RCC 7860 (cell line): ENCODE measurements at regions not wholly inside any gene's neighbourhood (a gene's known extent, or its start where the extent isn't known, plus 50 kb on each side); places are given as distances from the start of the nearest gene placed in this dataset.
"Not testable (repeated sequence)": the region's sequence is repeated elsewhere in the genome, so short reads cannot be mapped to it uniquely, and the experiment has no call there.

ENCODE experiments used
- DNase-seq: peaks from one replicate; pipeline ENCODE4 v3.0.0-alpha.2; 2015; ENCODE audit warnings: low spot score
- FAIRE-seq: peaks from 2 replicates; lab custom pipeline; 2012; peaks lifted over from hg19 to GRCh38; lab: Jason Lieb, UNC

- no peak for FAIRE-seq
- no peak for DNase-seq
These were observed 774.4 kb downstream of the SI start for GRCh38 chr3:164303894-164304293.

- no peak for DNase-seq
- no peak for FAIRE-seq
These were observed 775.7 kb downstream of the SI start for GRCh38 chr3:164302622-164303021.

GRCh38 chr3:164291486-164291885 lies 786.8 kb downstream of the SI start:
- not testable (repeated sequence) for FAIRE-seq, DNase-seq

- FAIRE-seq (no peak), DNase-seq (no peak)
These were observed 799.7 kb downstream of the SI start for GRCh38 chr3:164278550-164278949.

GRCh38 chr3:164267053-164267452 lies 811.2 kb downstream of the SI start:
- FAIRE-seq (no peak), DNase-seq (no peak)

- FAIRE-seq (no peak), DNase-seq (no peak)
These were observed 827.4 kb downstream of the SI start for GRCh38 chr3:164250923-164251322.

- no peak for FAIRE-seq
- no peak for DNase-seq
These were observed 841.4 kb downstream of the SI start for GRCh38 chr3:164236851-164237250.

- no peak for FAIRE-seq
- no peak for DNase-seq
These were observed 842.8 kb downstream of the SI start for GRCh38 chr3:164235289-164236028.

GRCh38 chr3:164233951-164234350 lies 844.3 kb downstream of the SI start:
- FAIRE-seq (no peak), DNase-seq (no peak)

- FAIRE-seq = no peak
These were observed 846.6 kb downstream of the SI start for GRCh38 chr3:164231718-164232117.

GRCh38 chr3:164230385-164231094 lies 847.8 kb downstream of the SI start:
- no peak for DNase-seq
- no peak for FAIRE-seq

More at GRCh38 chr3:164231718-164232117, 846.6 kb downstream of the SI start:
- DNase-seq = no peak

GRCh38 chr3:164224126-164224525 lies 854.2 kb downstream of the SI start:
- FAIRE-seq = no peak
- no peak for DNase-seq

GRCh38 chr3:164222197-164222596 lies 856.1 kb downstream of the SI start:
- no peak for FAIRE-seq
- DNase-seq = no peak

GRCh38 chr3:164221297-164221696 lies 857.0 kb downstream of the SI start:
- FAIRE-seq (no peak), DNase-seq (no peak)

GRCh38 chr3:164209363-164209762 lies 868.9 kb downstream of the SI start:
- FAIRE-seq (no peak), DNase-seq (no peak)

- FAIRE-seq (no peak), DNase-seq (no peak)
These were observed 869.5 kb downstream of the SI start for GRCh38 chr3:164208821-164209220.

- no peak for FAIRE-seq
These were observed 870.2 kb downstream of the SI start for GRCh38 chr3:164208048-164208447.

GRCh38 chr3:164200053-164200823 lies 878.1 kb downstream of the SI start:
- FAIRE-seq = no peak
- no peak for DNase-seq

More at GRCh38 chr3:164208048-164208447, 870.2 kb downstream of the SI start:
- no peak for DNase-seq

GRCh38 chr3:164196477-164196876 lies 881.8 kb downstream of the SI start:
- FAIRE-seq (no peak), DNase-seq (no peak)

- FAIRE-seq (no peak), DNase-seq (no peak)
These were observed 883.5 kb downstream of the SI start for GRCh38 chr3:164194842-164195241.

- no peak for FAIRE-seq
These were observed 885.3 kb downstream of the SI start for GRCh38 chr3:164192974-164193373.

GRCh38 chr3:164190566-164190965 lies 887.7 kb downstream of the SI start:
- no peak for FAIRE-seq
- no peak for DNase-seq

More at GRCh38 chr3:164192974-164193373, 885.3 kb downstream of the SI start:
- no peak for DNase-seq
